Panc1 (cell line): ENCODE measurements at regions not wholly inside any gene's neighbourhood (a gene's known extent, or its start where the extent isn't known, plus 50 kb on each side); places are given as distances from the start of the nearest gene placed in this dataset.

Source experiments
- ATAC-seq: fragments of 200-7000 bp; cut with Tn5 transposase; 2 replicates; pipeline ENCODE4 v1.9.1; 2020; ENCODE audit warnings: mild to moderate bottlenecking, moderate library complexity
- BruUV-seq: library from RNA; stranded (reverse); fragments of 400-500 nt; replicated peaks from 2 replicates; lab custom pipeline; 2021; lab: Mats Ljungman, UMichigan
- CTCF ChIA-PET: fragments of 300-600 bp; sonication (Branson Sonifier 250); formaldehyde crosslinking; loops from one replicate; lab custom pipeline; 2022; ENCODE audit warnings: antibody characterized with exemption; lab: Charles Lee
- POLR2A ChIA-PET: fragments of 300-600 bp; sonication (Branson Sonifier 250); formaldehyde crosslinking; loops from one replicate; lab custom pipeline; 2022; ENCODE audit warnings: antibody characterized with exemption; lab: Charles Lee
- DNase-seq: peaks from one replicate; pipeline ENCODE4 v3.0.0-alpha.2; 2010; ENCODE audit warnings: low read depth, low spot score
- H3K27ac ChIP-seq: 2 replicates; pipeline ENCODE4 v1.5.1; 2011; ENCODE audit warnings: mild to moderate bottlenecking, low read length, inconsistent platforms
- H3K27me3 ChIP-seq: fragments of 200-500 bp; sonication (Bioruptor generic); 2 replicates; pipeline ENCODE4 v1.6.0; 2014; ENCODE audit warnings: low read length, inconsistent platforms; ENCODE audit not compliant: control insufficient read depth, insufficient read depth
- H3K36me3 ChIP-seq: fragments of 200-500 bp; sonication (Bioruptor generic); 2 replicates; pipeline ENCODE4 v1.5.1; 2014; ENCODE audit warnings: inconsistent platforms, mild to moderate bottlenecking, low read length, moderate library complexity; ENCODE audit not compliant: control insufficient read depth, insufficient read depth
- H3K4me1 ChIP-seq: 2 replicates; pipeline ENCODE4 v1.5.1; 2011; ENCODE audit warnings: inconsistent platforms, mild to moderate bottlenecking, low read length, moderate library complexity; ENCODE audit not compliant: control insufficient read depth, insufficient read depth
- H3K4me3 ChIP-seq, 2 experiments: 2 replicates each; pipeline ENCODE4 v1.5.1; 2011 to 2012; ENCODE audit warnings: low read depth in 2 of 2, low read length in 2 of 2, mild to moderate bottlenecking in 2 of 2, inconsistent platforms in 1 of 2, moderate library complexity in 1 of 2
- H3K9me3 ChIP-seq: fragments of 200-500 bp; sonication (Bioruptor generic); 2 replicates; pipeline ENCODE4 v1.5.1; 2014; ENCODE audit warnings: low read depth, mild to moderate bottlenecking, inconsistent platforms, low read length, moderate library complexity; ENCODE audit not compliant: control insufficient read depth, insufficient read depth
- CTCF ChIP-seq: fragments of 450-650 bp; IDR thresholded peaks from 2 replicates; pipeline ENCODE4 v1.5.1; 2017; ENCODE audit warnings: mild to moderate bottlenecking
- POLR2AphosphoS5 ChIP-seq: IDR thresholded peaks from 2 replicates; pipeline ENCODE4 v1.6.1; 2012; ENCODE audit warnings: mild to moderate bottlenecking, low read depth, low read length, moderate library complexity
- REST ChIP-seq, 2 experiments: IDR thresholded peaks; 2 replicates each; pipeline ENCODE4 v1.6.1; 2011 to 2012; ENCODE audit warnings: low read depth in 2 of 2, control low read depth in 1 of 2, low read length in 1 of 2, mild to moderate bottlenecking in 1 of 2, moderate library complexity in 1 of 2; ENCODE audit not compliant: insufficient read depth in 1 of 2
- SIN3A ChIP-seq: IDR thresholded peaks from 2 replicates; pipeline ENCODE4 v1.6.1; 2012; ENCODE audit warnings: low read depth, mild to moderate bottlenecking, low read length, moderate library complexity, borderline replicate concordance; ENCODE audit not compliant: insufficient read depth
- TCF7L2 ChIP-seq: IDR thresholded peaks from 2 replicates; pipeline ENCODE4 v1.6.1; 2011; ENCODE audit warnings: mild to moderate bottlenecking, low read depth, low read length, inconsistent platforms
- in situ Hi-C: cut with HindIII; loops from 2 replicates; pipeline ENCODE4 v1.10.0; 2016; ENCODE audit warnings: low sequenced_read_pairs, low pct_unique_long_range_greater_than_20kb
- intact Hi-C: fragments of 100-400 bp; cut with micrococcal nuclease; formaldehyde crosslinking; loops from one replicate; pipeline ENCODE4 v1.10.0; 2022; ENCODE audit not compliant: unreplicated experiment

GRCh38 chr15:97890307-97890706 lies 70.2 kb upstream of the ARRDC4 start:
- intact Hi-C loops (no loop called here), in situ Hi-C loops (no loop called here)

GRCh38 chr15:97892167-97892938 lies 68.2 kb upstream of the ARRDC4 start:
- H3K4me1 ChIP-seq: no peaks in the 10 kb centered on the region
- no peaks in the 10 kb centered on the region for H3K9me3 ChIP-seq
- CTCF ChIA-PET: no interaction called here
- no peak overlapping the region for H3K4me3 ChIP-seq
- H3K27me3 ChIP-seq: no peaks in the 10 kb centered on the region
- no peak for ATAC-seq
- intact Hi-C loops (no loop called here), in situ Hi-C loops (no loop called here)
- no peak for TF ChIP-seq SIN3A
- no peak for TF ChIP-seq POLR2AphosphoS5
- no peak for TF ChIP-seq REST (IDR thresholded peaks at IDR 0.05; ENCODE audit: insufficient read depth in 1 of 2, low read depth in 2 of 2, low read length in 1 of 2)
- TF ChIP-seq TCF7L2: no peak
- TF ChIP-seq CTCF: no peak
- no TSS peak for BruUV-seq
- DNase-seq: no peak
- H3K27ac ChIP-seq: no peak overlapping the region
- POLR2A ChIA-PET: no interaction called here
- no peaks in the 10 kb centered on the region for H3K36me3 ChIP-seq

More at GRCh38 chr15:97890307-97890706, 70.2 kb upstream of the ARRDC4 start:
- Histone ChIP-seq H3K27me3 (no peaks in the 10 kb centered on the region), H3K9me3 (no peaks in the 10 kb centered on the region), H3K36me3 (no peaks in the 10 kb centered on the region), H3K4me3 (no peak overlapping the region), H3K4me1 (no peaks in the 10 kb centered on the region), H3K27ac (no peak overlapping the region)
- no peak for ATAC-seq
- POLR2A ChIA-PET: no interaction called here
- no peak for TF ChIP-seq TCF7L2
- DNase-seq: no peak
- CTCF ChIA-PET: no interaction called here
- BruUV-seq: no TSS peak

GRCh38 chr15:97893967-97894366 lies 66.5 kb upstream of the ARRDC4 start:
- Histone ChIP-seq H3K4me1 (no peaks in the 10 kb centered on the region), H3K4me3 (no peak overlapping the region), H3K27me3 (no peaks in the 10 kb centered on the region), H3K36me3 (no peaks in the 10 kb centered on the region), H3K9me3 (no peaks in the 10 kb centered on the region), H3K27ac (no peak overlapping the region)
- POLR2A ChIA-PET: no interaction called here
- DNase-seq: no peak
- TF ChIP-seq POLR2AphosphoS5 (no peak), TCF7L2 (no peak), CTCF (no peak), SIN3A (no peak), REST (IDR thresholded peaks at IDR 0.05; ENCODE audit: insufficient read depth in 1 of 2, low read depth in 2 of 2, low read length in 1 of 2) (no peak)
- BruUV-seq: no TSS peak
- in situ Hi-C loops (no loop called here), intact Hi-C loops (no loop called here)
- no peak for ATAC-seq
- CTCF ChIA-PET: no interaction called here
